ENCODE measurements at regions not wholly inside any gene's neighbourhood (a gene's known extent, or its start where the extent isn't known, plus 50 kb on each side); places are given as distances from the start of the nearest gene placed in this dataset.

- Histone ChIP-seq H3K9me3 (ENCODE audit: low read length) (no peaks in the 10 kb centered on the region), H3K27ac (ENCODE audit: low read depth, low read length) (no peak overlapping the region), H3K4me3 (ENCODE audit: low read depth in 1 of 2, low read length in 2 of 2) (no peak overlapping the region), H3K36me3 (ENCODE audit: insufficient read depth, low read length) (no peaks in the 10 kb centered on the region), H3K4me1 (ENCODE audit: insufficient read depth, low read length) (no peaks in the 10 kb centered on the region), H3K9ac (ENCODE audit: low read length) (no peak overlapping the region), H3K27me3 (ENCODE audit: control insufficient read depth in 1 of 2, insufficient read depth in 2 of 2, low read length in 2 of 2) (no peaks in the 10 kb centered on the region)
Observed at GRCh38 chr2:220219371-220219770, 591.9 kb downstream of the SLC4A3 start.

GRCh38 chr2:220220009-220220408 is 592.6 kb downstream of the SLC4A3 start:
- H3K9ac ChIP-seq (ENCODE audit: low read length) = no peak overlapping the region
- no peaks in the 10 kb centered on the region for H3K9me3 ChIP-seq (ENCODE audit: low read length)
- no peak overlapping the region for H3K27ac ChIP-seq (ENCODE audit: low read depth, low read length)
- no peaks in the 10 kb centered on the region for H3K36me3 ChIP-seq (ENCODE audit: insufficient read depth, low read length)
- H3K4me3 ChIP-seq (ENCODE audit: low read depth in 1 of 2, low read length in 2 of 2) = no peak overlapping the region
- no peaks in the 10 kb centered on the region for H3K27me3 ChIP-seq (ENCODE audit: control insufficient read depth in 1 of 2, insufficient read depth in 2 of 2, low read length in 2 of 2)
- H3K4me1 ChIP-seq (ENCODE audit: insufficient read depth, low read length) = no peaks in the 10 kb centered on the region

GRCh38 chr2:220221992-220222391 is 594.6 kb downstream of the SLC4A3 start:
- H3K9me3 ChIP-seq (ENCODE audit: low read length) = no peaks in the 10 kb centered on the region
- H3K4me3 ChIP-seq (ENCODE audit: low read depth in 1 of 2, low read length in 2 of 2) = no peak overlapping the region
- H3K27ac ChIP-seq (ENCODE audit: low read depth, low read length) = no peak overlapping the region
- no peaks in the 10 kb centered on the region for H3K36me3 ChIP-seq (ENCODE audit: insufficient read depth, low read length)
- no peaks in the 10 kb centered on the region for H3K4me1 ChIP-seq (ENCODE audit: insufficient read depth, low read length)
- H3K9ac ChIP-seq (ENCODE audit: low read length) = no peak overlapping the region
- no peaks in the 10 kb centered on the region for H3K27me3 ChIP-seq (ENCODE audit: control insufficient read depth in 1 of 2, insufficient read depth in 2 of 2, low read length in 2 of 2)

GRCh38 chr2:220224691-220225543 is 597.5 kb downstream of the SLC4A3 start:
- no peaks in the 10 kb centered on the region for H3K36me3 ChIP-seq (ENCODE audit: insufficient read depth, low read length)

GRCh38 chr2:220226076-220226475 is 598.6 kb downstream of the SLC4A3 start:
- Histone ChIP-seq H3K4me1 (ENCODE audit: insufficient read depth, low read length) (no peaks in the 10 kb centered on the region), H3K36me3 (ENCODE audit: insufficient read depth, low read length) (no peaks in the 10 kb centered on the region), H3K27me3 (ENCODE audit: control insufficient read depth in 1 of 2, insufficient read depth in 2 of 2, low read length in 2 of 2) (no peaks in the 10 kb centered on the region), H3K4me3 (ENCODE audit: low read depth in 1 of 2, low read length in 2 of 2) (no peak overlapping the region), H3K9ac (ENCODE audit: low read length) (no peak overlapping the region), H3K27ac (ENCODE audit: low read depth, low read length) (no peak overlapping the region), H3K9me3 (ENCODE audit: low read length) (no peaks in the 10 kb centered on the region)

More at GRCh38 chr2:220224691-220225543, 597.5 kb downstream of the SLC4A3 start:
- no peak overlapping the region for H3K27ac ChIP-seq (ENCODE audit: low read depth, low read length)
- no peaks in the 10 kb centered on the region for H3K4me1 ChIP-seq (ENCODE audit: insufficient read depth, low read length)
- no peaks in the 10 kb centered on the region for H3K9me3 ChIP-seq (ENCODE audit: low read length)
- H3K27me3 ChIP-seq (ENCODE audit: control insufficient read depth in 1 of 2, insufficient read depth in 2 of 2, low read length in 2 of 2) = no peaks in the 10 kb centered on the region
- H3K9ac ChIP-seq (ENCODE audit: low read length) = no peak overlapping the region
- no peak overlapping the region for H3K4me3 ChIP-seq (ENCODE audit: low read depth in 1 of 2, low read length in 2 of 2)

GRCh38 chr2:220226546-220226945 is 599.1 kb downstream of the SLC4A3 start:
- Histone ChIP-seq H3K9ac (ENCODE audit: low read length) (no peak overlapping the region), H3K27ac (ENCODE audit: low read depth, low read length) (no peak overlapping the region), H3K4me3 (ENCODE audit: low read depth in 1 of 2, low read length in 2 of 2) (no peak overlapping the region), H3K4me1 (ENCODE audit: insufficient read depth, low read length) (no peaks in the 10 kb centered on the region), H3K9me3 (ENCODE audit: low read length) (no peaks in the 10 kb centered on the region), H3K27me3 (ENCODE audit: control insufficient read depth in 1 of 2, insufficient read depth in 2 of 2, low read length in 2 of 2) (no peaks in the 10 kb centered on the region), H3K36me3 (ENCODE audit: insufficient read depth, low read length) (no peaks in the 10 kb centered on the region)

GRCh38 chr2:220227266-220227920 is 600.0 kb downstream of the SLC4A3 start:
- H3K27me3 ChIP-seq (ENCODE audit: control insufficient read depth in 1 of 2, insufficient read depth in 2 of 2, low read length in 2 of 2) = no peaks in the 10 kb centered on the region
- no peaks in the 10 kb centered on the region for H3K9me3 ChIP-seq (ENCODE audit: low read length)
- no peak overlapping the region for H3K4me3 ChIP-seq (ENCODE audit: low read depth in 1 of 2, low read length in 2 of 2)
- H3K4me1 ChIP-seq (ENCODE audit: insufficient read depth, low read length) = no peaks in the 10 kb centered on the region
- H3K27ac ChIP-seq (ENCODE audit: low read depth, low read length) = no peak overlapping the region
- no peak overlapping the region for H3K9ac ChIP-seq (ENCODE audit: low read length)
- no peaks in the 10 kb centered on the region for H3K36me3 ChIP-seq (ENCODE audit: insufficient read depth, low read length)

- H3K4me3 ChIP-seq (ENCODE audit: low read depth in 1 of 2, low read length in 2 of 2) = no peak overlapping the region
- no peaks in the 10 kb centered on the region for H3K9me3 ChIP-seq (ENCODE audit: low read length)
- no peaks in the 10 kb centered on the region for H3K27me3 ChIP-seq (ENCODE audit: control insufficient read depth in 1 of 2, insufficient read depth in 2 of 2, low read length in 2 of 2)
- no peak overlapping the region for H3K27ac ChIP-seq (ENCODE audit: low read depth, low read length)
- H3K9ac ChIP-seq (ENCODE audit: low read length) = no peak overlapping the region
- no peaks in the 10 kb centered on the region for H3K4me1 ChIP-seq (ENCODE audit: insufficient read depth, low read length)
- no peaks in the 10 kb centered on the region for H3K36me3 ChIP-seq (ENCODE audit: insufficient read depth, low read length)
Observed at GRCh38 chr2:220228310-220229006, 601.0 kb downstream of the SLC4A3 start.

GRCh38 chr2:220240641-220241040 is 613.2 kb downstream of the SLC4A3 start:
- Histone ChIP-seq H3K27me3 (ENCODE audit: control insufficient read depth in 1 of 2, insufficient read depth in 2 of 2, low read length in 2 of 2) (no peaks in the 10 kb centered on the region), H3K9me3 (ENCODE audit: low read length) (no peaks in the 10 kb centered on the region), H3K36me3 (ENCODE audit: insufficient read depth, low read length) (no peaks in the 10 kb centered on the region), H3K4me3 (ENCODE audit: low read depth in 1 of 2, low read length in 2 of 2) (no peak overlapping the region), H3K9ac (ENCODE audit: low read length) (no peak overlapping the region), H3K4me1 (ENCODE audit: insufficient read depth, low read length) (no peaks in the 10 kb centered on the region), H3K27ac (ENCODE audit: low read depth, low read length) (no peak overlapping the region)

- Histone ChIP-seq H3K36me3 (ENCODE audit: insufficient read depth, low read length) (no peaks in the 10 kb centered on the region), H3K27me3 (ENCODE audit: control insufficient read depth in 1 of 2, insufficient read depth in 2 of 2, low read length in 2 of 2) (no peaks in the 10 kb centered on the region), H3K4me1 (ENCODE audit: insufficient read depth, low read length) (no peaks in the 10 kb centered on the region), H3K27ac (ENCODE audit: low read depth, low read length) (no peak overlapping the region), H3K9me3 (ENCODE audit: low read length) (no peaks in the 10 kb centered on the region), H3K9ac (ENCODE audit: low read length) (no peak overlapping the region), H3K4me3 (ENCODE audit: low read depth in 1 of 2, low read length in 2 of 2) (no peak overlapping the region)
Observed at GRCh38 chr2:220241423-220241822, 614.0 kb downstream of the SLC4A3 start.

- H3K36me3 ChIP-seq (ENCODE audit: insufficient read depth, low read length) = no peaks in the 10 kb centered on the region
- no peaks in the 10 kb centered on the region for H3K4me1 ChIP-seq (ENCODE audit: insufficient read depth, low read length)
- no peaks in the 10 kb centered on the region for H3K27me3 ChIP-seq (ENCODE audit: control insufficient read depth in 1 of 2, insufficient read depth in 2 of 2, low read length in 2 of 2)
- no peaks in the 10 kb centered on the region for H3K9me3 ChIP-seq (ENCODE audit: low read length)
- no peak overlapping the region for H3K4me3 ChIP-seq (ENCODE audit: low read depth in 1 of 2, low read length in 2 of 2)
- H3K9ac ChIP-seq (ENCODE audit: low read length) = no peak overlapping the region
- no peak overlapping the region for H3K27ac ChIP-seq (ENCODE audit: low read depth, low read length)
Observed at GRCh38 chr2:220243571-220243970, 616.1 kb downstream of the SLC4A3 start.

Measured in muscle layer of colon (tissue), 2 donors.